IMR-90 (cell line): ENCODE measurements at regions not wholly inside any gene's neighbourhood (a gene's known extent, or its start where the extent isn't known, plus 50 kb on each side); places are given as distances from the start of the nearest gene placed in this dataset.

Experiments
- ATAC-seq: fragments of 200-7000 bp; cut with Tn5 transposase; 2 replicates; pipeline ENCODE4 v1.9.1; 2020; ENCODE audit warnings: low read depth, mild to moderate bottlenecking, moderate library complexity
- BruUV-seq: library from RNA; stranded (reverse); fragments of 400-500 nt; replicated peaks from 2 replicates; lab custom pipeline; 2021; lab: Mats Ljungman, UMichigan
- CTCF ChIA-PET: fragments of 300-600 bp; formaldehyde crosslinking; extraction: SDS; loops from one replicate; lab custom pipeline; 2021; ENCODE audit warnings: antibody characterized with exemption; lab: Yijun Ruan, JAX
- POLR2A ChIA-PET: fragments of 300-600 bp; sonication (Branson Sonifier 250); formaldehyde crosslinking; loops from one replicate; lab custom pipeline; 2022; ENCODE audit warnings: antibody characterized with exemption; ENCODE audit not compliant: unreplicated experiment; lab: Charles Lee
- DNase-seq: peaks from one replicate; pipeline ENCODE4 v3.0.0; 2013
- H2AFZ ChIP-seq: replicated peaks from 2 replicates; pipeline ENCODE3; 2013; ENCODE audit warnings: low read length, mild to moderate bottlenecking; ENCODE audit not compliant: poor library complexity
- H2AK5ac ChIP-seq: 2 replicates; pipeline ENCODE4 v1.6.1; 2013; ENCODE audit warnings: low read depth, low read length, inconsistent platforms
- H2AK9ac ChIP-seq: replicated peaks from 2 replicates; pipeline ENCODE3; 2013; ENCODE audit warnings: mild to moderate bottlenecking, low read depth, low read length, moderate library complexity; ENCODE audit not compliant: poor library complexity
- H2BK120ac ChIP-seq: 2 replicates; pipeline ENCODE4 v1.6.1; 2013; ENCODE audit warnings: low read depth, low read length, inconsistent platforms
- H2BK15ac ChIP-seq: 3 replicates; pipeline ENCODE4 v1.6.1; 2013; ENCODE audit warnings: low read depth, low read length, inconsistent platforms
- H2BK20ac ChIP-seq: 2 replicates; pipeline ENCODE4 v1.6.1; 2013; ENCODE audit warnings: low read depth, mild to moderate bottlenecking, inconsistent platforms, low read length, moderate library complexity
- H2BK5ac ChIP-seq: 2 replicates; pipeline ENCODE4 v1.6.1; 2013; ENCODE audit warnings: mild to moderate bottlenecking, low read depth, low read length, inconsistent platforms; ENCODE audit not compliant: poor library complexity, severe bottlenecking
- H3K14ac ChIP-seq: replicated peaks from 2 replicates; pipeline ENCODE4 v1.6.1; 2013; ENCODE audit warnings: low read depth, low read length, inconsistent platforms
- H3K18ac ChIP-seq: 2 replicates; pipeline ENCODE4 v1.6.1; 2013; ENCODE audit warnings: low read depth, low read length, control low read depth
- H3K23ac ChIP-seq: 2 replicates; pipeline ENCODE4 v1.6.1; 2013; ENCODE audit warnings: low read depth, low read length, inconsistent platforms
- H3K27ac ChIP-seq: 2 replicates; pipeline ENCODE4 v1.5.1; 2013; ENCODE audit warnings: mild to moderate bottlenecking, control low read depth, low read length; ENCODE audit not compliant: insufficient read depth
- H3K27me3 ChIP-seq: 2 replicates; pipeline ENCODE4 v1.6.1; 2013; ENCODE audit warnings: low read length; ENCODE audit not compliant: control insufficient read depth, insufficient read depth
- H3K36me3 ChIP-seq: 2 replicates; pipeline ENCODE4 v1.6.1; 2013; ENCODE audit warnings: low read length, mixed read lengths; ENCODE audit not compliant: control insufficient read depth, insufficient read depth
- H3K4ac ChIP-seq: 2 replicates; pipeline ENCODE4 v1.6.1; 2013; ENCODE audit warnings: low read depth, low read length, inconsistent platforms
- H3K4me1 ChIP-seq: 2 replicates; pipeline ENCODE4 v1.6.1; 2013; ENCODE audit warnings: low read length, mixed read lengths; ENCODE audit not compliant: control insufficient read depth, insufficient read depth
- H3K4me2 ChIP-seq: 2 replicates; pipeline ENCODE4 v1.6.1; 2013; ENCODE audit warnings: low read depth, mild to moderate bottlenecking, control low read depth, low read length, moderate library complexity
- H3K4me3 ChIP-seq: 2 replicates; pipeline ENCODE4 v1.5.1; 2013; ENCODE audit warnings: low read depth, mild to moderate bottlenecking, control low read depth, low read length, moderate library complexity; ENCODE audit not compliant: insufficient read depth
- H3K56ac ChIP-seq: 2 replicates; pipeline ENCODE4 v1.6.1; 2013; ENCODE audit warnings: low read length, inconsistent platforms; ENCODE audit not compliant: insufficient read depth; ENCODE audit errors: extremely low read depth
- H3K79me1 ChIP-seq, 2 experiments: 2 replicates each; pipeline ENCODE4 v1.6.1; 2013; ENCODE audit warnings: low read length in 2 of 2, inconsistent platforms in 1 of 2, low read depth in 1 of 2
- H3K9ac ChIP-seq: 2 replicates; pipeline ENCODE4 v1.6.1; 2013; ENCODE audit warnings: low read depth, low read length, control low read depth
- H3K9me1 ChIP-seq: 2 replicates; pipeline ENCODE4 v1.6.1; 2013; ENCODE audit warnings: low read length, inconsistent platforms; ENCODE audit not compliant: insufficient read depth
- H3K9me3 ChIP-seq: 2 replicates; pipeline ENCODE4 v1.6.1; 2013; ENCODE audit warnings: low read length; ENCODE audit not compliant: control insufficient read depth, insufficient read depth
- H4K20me1 ChIP-seq: 2 replicates; pipeline ENCODE4 v1.6.1; 2013; ENCODE audit warnings: low read length, inconsistent platforms; ENCODE audit not compliant: insufficient read depth
- H4K5ac ChIP-seq: 2 replicates; pipeline ENCODE4 v1.6.1; 2013; ENCODE audit warnings: mild to moderate bottlenecking, low read depth, low read length, control low read depth
- H4K8ac ChIP-seq, 2 experiments: 2 replicates each; pipeline ENCODE4 v1.6.1; 2013; ENCODE audit warnings: low read depth in 2 of 2, low read length in 2 of 2, control low read depth in 1 of 2, inconsistent platforms in 1 of 2
- H4K91ac ChIP-seq: 2 replicates; pipeline ENCODE4 v1.6.1; 2013; ENCODE audit warnings: low read depth, low read length, inconsistent platforms; ENCODE audit not compliant: insufficient read depth
- CEBPB ChIP-seq: IDR thresholded peaks from 2 replicates; pipeline ENCODE4 v1.6.1; 2012; ENCODE audit warnings: low read depth, low read length, improper control_type of control experiment
- CHD1 ChIP-seq: IDR thresholded peaks from 2 replicates; pipeline ENCODE4 v1.6.1; 2012; ENCODE audit warnings: low read depth, low read length, improper control_type of control experiment
- WGBS, 2 experiments: methylation state at CpG; one replicate each; pipeline versions ENCODE4 v1.1.5 to v1.1.7; 2013; ENCODE audit warnings: missing lambda C conversion rate in 2 of 2; ENCODE audit not compliant: insufficient read length in 1 of 2; ENCODE audit errors: extremely low coverage in 2 of 2; 5-methylcytosine and 5-hydroxymethylcytosine counted together
- dilution Hi-C: fragments of 300-500 bp; cut with HindIII; formaldehyde crosslinking; loops from one replicate; pipeline ENCODE4 v1.14.3; 2018; ENCODE audit warnings: low sequenced_read_pairs; ENCODE audit not compliant: unreplicated experiment
- in situ Hi-C: fragments of 300-500 bp; cut with MboI; formaldehyde crosslinking; loops from 3 replicates; pipeline ENCODE4 v1.14.3; 2019; ENCODE audit warnings: low sequenced_read_pairs, inconsistent platforms, mixed read lengths
- intact Hi-C: fragments of 100-400 bp; cut with micrococcal nuclease; formaldehyde crosslinking; loops from 2 replicates; pipeline ENCODE4 v1.10.0; 2022

GRCh38 chr12:88945051-88945732 is 364.9 kb upstream of the KITLG start:
- no peak for ATAC-seq
- no peaks in the 10 kb centered on the region for H4K20me1 ChIP-seq
- TF ChIP-seq CEBPB, result no peak
- TF ChIP-seq CHD1, result no peak
- H2BK120ac ChIP-seq, result no peak overlapping the region
- H2AK5ac ChIP-seq, result no peak overlapping the region
- no peaks in the 10 kb centered on the region for H3K9me3 ChIP-seq
- peak overlapping the region; percentile 2; the same call in 1 of the 3 replicates for H2BK15ac ChIP-seq
- no peak overlapping the region for H4K5ac ChIP-seq
- no peaks in the 10 kb centered on the region for H3K27me3 ChIP-seq
- POLR2A ChIA-PET, result no interaction called here
- peak; percentile 10 for DNase-seq
- no peak overlapping the region for H2AK9ac ChIP-seq
- H3K23ac ChIP-seq, result no peak overlapping the region
- H2AFZ ChIP-seq, result no peak overlapping the region
- no peak overlapping the region for H3K27ac ChIP-seq
- H3K4me2 ChIP-seq, result no peak overlapping the region
- no peak overlapping the region for H2BK20ac ChIP-seq
- H2BK5ac ChIP-seq, result no peak overlapping the region
- H3K56ac ChIP-seq, result no peak overlapping the region
- no peaks in the 10 kb centered on the region for H3K9me1 ChIP-seq
- intact Hi-C loops (no loop called here), in situ Hi-C loops (no loop called here), dilution Hi-C loops (no loop called here)
- no peak overlapping the region for H3K9ac ChIP-seq
- no peak overlapping the region for H3K14ac ChIP-seq
- H4K91ac ChIP-seq, result no peak overlapping the region
- no peak overlapping the region for H3K4me3 ChIP-seq
- no peak overlapping the region for H4K8ac ChIP-seq
- H3K4me1 ChIP-seq, result peaks cover 1% of the 10 kb centered on the region; the same call in 1 of the 2 replicates
- H3K79me1 ChIP-seq, result no peaks in the 10 kb centered on the region
- H3K4ac ChIP-seq, result no peak overlapping the region
- CTCF ChIA-PET, result no interaction called here
- BruUV-seq, result no TSS peak
- no CpG with 5 or more reads among the region's 3 CpGs for WGBS, 2 experiments
- H3K36me3 ChIP-seq, result no peaks in the 10 kb centered on the region
- no peak overlapping the region for H3K18ac ChIP-seq
